ENCODE measurements at regions not wholly inside any gene's neighbourhood (a gene's known extent, or its start where the extent isn't known, plus 50 kb on each side); places are given as distances from the start of the nearest gene placed in this dataset.

GRCh38 chr21:15295875-15296274 is 231.1 kb upstream of the NRIP1 start:
- ChIA-PET POLR2A (no interaction called here), CTCF (ENCODE audit: low intra/inter-chr PET ratio) (no interaction called here)
- H3K4me1 ChIP-seq (replicated peaks in 1 of 2; ENCODE audit: control insufficient read depth in 2 of 2, insufficient read depth in 2 of 2, low read length in 2 of 2), result peaks cover 0 to 2% of the 10 kb centered on the region in 2 experiments; a peak in 1 of 5 replicates
- 30% methylated on average over 2 of the region's 2 CpGs for WGBS (ENCODE audit: insufficient coverage, low coverage, missing lambda C conversion rate)
- no TSS peak for BruUV-seq (replicated peaks)
- FAIRE-seq (no peak), DNase-seq (ENCODE audit: extremely low read depth in 1 of 4, low spot score in 3 of 4) (no peak), ATAC-seq (no peak)
- H3K79me2 ChIP-seq (ENCODE audit: control insufficient read depth, insufficient read depth, low read length), result no peaks in the 10 kb centered on the region
- in situ Hi-C loops (cut with MboI), result loop anchor here (25.0 kb wide), 1 partner anchor 884 kb away; no protein-coding TSS in a partner anchor
- no peak overlapping the region for H3K4me3 ChIP-seq
- intact Hi-C loops (cut with micrococcal nuclease), result loop anchor here (10.0 kb wide), 1 partner anchor 59 kb away; no protein-coding TSS in a partner anchor
- no peak overlapping the region for H3K27ac ChIP-seq (ENCODE audit: extremely low read depth, low read depth, low read length)
- no peaks in the 10 kb centered on the region for H3K36me3 ChIP-seq (ENCODE audit: control insufficient read depth, insufficient read depth, low read length)
- no peak overlapping the region for H3K4me2 ChIP-seq (ENCODE audit: insufficient read depth, low read length)
- no peaks in the 10 kb centered on the region for H3K9me1 ChIP-seq (ENCODE audit: control insufficient read depth, insufficient read depth, low read length)
- no peak overlapping the region for H3K9ac ChIP-seq (ENCODE audit: insufficient read depth in 1 of 2, low read depth in 2 of 2, low read length in 2 of 2)
- H4K20me1 ChIP-seq (replicated peaks; ENCODE audit: control insufficient read depth, insufficient read depth, low read length), result no peaks in the 10 kb centered on the region
- H2AFZ ChIP-seq (ENCODE audit: low read depth, low read length), result no peak overlapping the region
- H3K9me3 ChIP-seq (replicated peaks; ENCODE audit: control insufficient read depth, insufficient read depth, low read depth, low read length), result no peaks in the 10 kb centered on the region
- H3K27me3 ChIP-seq (ENCODE audit: control insufficient read depth in 2 of 2, insufficient read depth in 2 of 2, low read length in 2 of 2), result no peaks in the 10 kb centered on the region
- TF ChIP-seq GABPB1 (CRISPR knock-in tag; IDR thresholded peaks at IDR 0.05), result no peak
- no peak for TF ChIP-seq PRPF4 (IDR thresholded peaks at IDR 0.05; ENCODE audit: insufficient read depth, low read depth, low read length, poor library complexity, severe bottlenecking)
- no peak for TF ChIP-seq HES1 (IDR thresholded peaks at IDR 0.05; ENCODE audit: low read depth)
- TF ChIP-seq NCOA1 (IDR thresholded peaks at IDR 0.05; ENCODE audit: low read depth), result no peak
- no peak for TF ChIP-seq NKRF (IDR thresholded peaks at IDR 0.05; ENCODE audit: borderline replicate concordance)
- no peak for TF ChIP-seq SMARCE1 (IDR thresholded peaks at IDR 0.05)
